ENCODE measurements at regions not wholly inside any gene's neighbourhood (a gene's known extent, or its start where the extent isn't known, plus 50 kb on each side); places are given as distances from the start of the nearest gene placed in this dataset.

DNA sequence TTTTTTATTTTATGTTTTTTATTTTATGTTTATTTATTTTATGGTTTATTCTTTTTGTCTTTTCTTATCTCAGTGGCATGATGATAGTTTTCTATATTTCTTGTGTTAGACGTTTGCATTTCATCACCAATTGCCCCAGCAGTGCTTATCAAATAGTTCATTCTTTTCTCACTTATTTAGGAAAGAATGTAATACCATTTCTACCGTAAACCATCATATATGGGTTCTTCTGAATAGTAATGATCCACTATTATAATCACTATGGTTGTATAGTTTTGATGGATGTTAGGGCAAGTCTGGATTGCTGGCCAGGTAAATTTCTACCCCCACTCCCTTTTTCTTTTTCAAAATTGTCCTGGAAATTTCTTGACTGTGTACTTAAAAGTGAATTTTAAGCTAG lies 134.6 kb upstream of the FBXO33 start:
- CTCF ChIA-PET: interaction anchor here (1.4 kb wide), 1 partner anchor 14 kb away, joined by 3 read pairs; no protein-coding TSS in a partner anchor
- TF ChIP-seq, protein P1, sequence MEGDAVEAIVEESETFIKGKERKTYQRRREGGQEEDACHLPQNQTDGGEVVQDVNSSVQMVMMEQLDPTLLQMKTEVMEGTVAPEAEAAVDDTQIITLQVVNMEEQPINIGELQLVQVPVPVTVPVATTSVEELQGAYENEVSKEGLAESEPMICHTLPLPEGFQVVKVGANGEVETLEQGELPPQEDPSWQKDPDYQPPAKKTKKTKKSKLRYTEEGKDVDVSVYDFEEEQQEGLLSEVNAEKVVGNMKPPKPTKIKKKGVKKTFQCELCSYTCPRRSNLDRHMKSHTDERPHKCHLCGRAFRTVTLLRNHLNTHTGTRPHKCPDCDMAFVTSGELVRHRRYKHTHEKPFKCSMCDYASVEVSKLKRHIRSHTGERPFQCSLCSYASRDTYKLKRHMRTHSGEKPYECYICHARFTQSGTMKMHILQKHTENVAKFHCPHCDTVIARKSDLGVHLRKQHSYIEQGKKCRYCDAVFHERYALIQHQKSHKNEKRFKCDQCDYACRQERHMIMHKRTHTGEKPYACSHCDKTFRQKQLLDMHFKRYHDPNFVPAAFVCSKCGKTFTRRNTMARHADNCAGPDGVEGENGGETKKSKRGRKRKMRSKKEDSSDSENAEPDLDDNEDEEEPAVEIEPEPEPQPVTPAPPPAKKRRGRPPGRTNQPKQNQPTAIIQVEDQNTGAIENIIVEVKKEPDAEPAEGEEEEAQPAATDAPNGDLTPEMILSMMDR (IDR thresholded peaks at IDR 0.05; ENCODE audit: control extremely low read depth, extremely low read depth, low read depth, missing control alignments): no peak
- no peak for DNase-seq (ENCODE audit: extremely low spot score)
- POLR2A ChIA-PET: no interaction called here

DNA sequence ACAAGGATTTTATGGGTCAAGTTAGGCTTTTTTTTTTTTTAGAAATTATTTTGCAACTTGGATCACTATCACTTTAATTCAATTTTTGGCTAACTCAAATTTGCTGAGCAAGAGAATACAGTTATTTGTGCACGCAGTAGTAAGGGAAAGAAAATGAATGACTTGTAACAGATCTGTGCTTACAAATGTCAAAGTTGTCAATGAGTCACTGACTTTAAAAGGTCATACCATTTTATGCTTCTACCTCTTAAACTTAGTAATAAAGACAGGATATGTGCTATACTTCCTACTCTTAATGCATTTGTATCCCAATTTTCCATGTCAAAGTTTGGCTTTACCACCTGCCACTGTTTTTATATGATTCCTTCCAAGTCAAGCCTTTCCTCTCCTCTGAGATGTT lies 131.1 kb upstream of the FBXO33 start:
- TF ChIP-seq, protein P1 (IDR thresholded peaks at IDR 0.05; ENCODE audit: control extremely low read depth, extremely low read depth, low read depth, missing control alignments): no peak
- no peak for DNase-seq (ENCODE audit: extremely low spot score)
- ChIA-PET CTCF (no interaction called here), POLR2A (no interaction called here)

DNA sequence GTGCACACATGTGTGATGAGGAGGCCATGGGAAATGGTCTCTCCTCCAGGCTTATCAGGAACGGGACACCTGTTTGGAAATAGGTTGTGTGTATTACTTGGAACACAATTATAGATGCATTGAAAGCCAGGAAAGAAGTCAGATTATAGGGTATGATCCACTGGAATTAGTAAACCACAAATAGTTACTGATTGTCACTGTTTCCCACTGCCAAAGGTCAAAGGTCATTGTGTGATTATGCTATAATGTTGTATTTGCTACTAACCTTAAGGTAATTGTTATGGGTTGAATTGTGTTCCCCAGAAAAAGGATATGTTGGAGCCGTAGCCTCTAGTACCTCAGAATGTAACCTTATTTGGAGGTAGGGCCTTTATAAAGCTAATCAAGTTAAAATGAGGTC lies 129.9 kb upstream of the FBXO33 start:
- TF ChIP-seq, protein P1 (IDR thresholded peaks at IDR 0.05; ENCODE audit: control extremely low read depth, extremely low read depth, low read depth, missing control alignments): no peak
- POLR2A ChIA-PET: no interaction called here
- CTCF ChIA-PET: interaction anchor here (0.6 kb wide), 1 partner anchor 10 kb away, joined by 3 read pairs; no protein-coding TSS in a partner anchor
- no peak for DNase-seq (ENCODE audit: extremely low spot score)

DNA sequence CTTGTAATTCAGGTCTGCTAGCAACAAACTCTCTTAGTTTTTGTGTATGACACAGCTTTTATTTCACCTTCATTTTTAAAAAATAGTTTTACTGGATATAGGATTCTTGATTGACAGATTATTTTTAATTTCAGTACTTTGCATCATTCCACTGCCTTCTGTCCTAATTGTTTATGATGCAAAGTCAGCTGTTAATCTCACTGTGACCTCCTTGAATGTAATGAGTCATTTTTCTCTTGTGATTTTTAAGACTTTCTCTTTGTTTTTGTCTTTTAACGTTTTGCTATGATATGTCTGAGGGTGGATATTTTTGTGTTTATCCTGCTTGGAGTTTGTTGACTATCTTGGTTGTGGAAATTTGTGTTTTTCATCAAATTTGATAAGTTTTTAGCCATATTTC lies 126.3 kb upstream of the FBXO33 start:
- CTCF ChIA-PET: interaction anchor here (1.1 kb wide), 1 partner anchor 13 kb away, joined by 3 read pairs; no protein-coding TSS in a partner anchor
- DNase-seq (ENCODE audit: extremely low spot score): no peak
- TF ChIP-seq, protein P1 (IDR thresholded peaks at IDR 0.05; ENCODE audit: control extremely low read depth, extremely low read depth, low read depth, missing control alignments): no peak
- POLR2A ChIA-PET: no interaction called here

DNA sequence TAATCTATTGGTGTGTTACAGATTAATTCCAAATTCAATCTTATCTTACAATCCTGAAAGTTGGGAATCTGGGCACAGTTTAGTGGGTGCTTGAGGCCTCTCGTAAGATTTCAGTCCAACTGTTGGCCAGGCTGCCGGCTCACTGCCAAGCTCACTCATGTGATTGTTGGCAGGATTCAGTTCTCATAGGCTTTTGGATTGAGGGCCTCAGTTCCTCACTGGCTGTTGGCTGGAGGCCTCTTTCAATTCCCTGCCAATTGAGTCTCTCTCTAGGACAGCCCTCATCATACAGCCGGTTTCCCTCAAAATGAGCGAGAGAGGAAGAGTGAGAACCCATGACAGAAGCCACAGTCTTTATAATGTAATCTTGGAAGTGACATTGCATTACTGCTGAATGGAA lies 123.5 kb upstream of the FBXO33 start:
- TF ChIP-seq, protein P1 (IDR thresholded peaks at IDR 0.05; ENCODE audit: control extremely low read depth, extremely low read depth, low read depth, missing control alignments): no peak
- CTCF ChIA-PET: no interaction called here
- POLR2A ChIA-PET: no interaction called here
- no peak for DNase-seq (ENCODE audit: extremely low spot score)

DNA sequence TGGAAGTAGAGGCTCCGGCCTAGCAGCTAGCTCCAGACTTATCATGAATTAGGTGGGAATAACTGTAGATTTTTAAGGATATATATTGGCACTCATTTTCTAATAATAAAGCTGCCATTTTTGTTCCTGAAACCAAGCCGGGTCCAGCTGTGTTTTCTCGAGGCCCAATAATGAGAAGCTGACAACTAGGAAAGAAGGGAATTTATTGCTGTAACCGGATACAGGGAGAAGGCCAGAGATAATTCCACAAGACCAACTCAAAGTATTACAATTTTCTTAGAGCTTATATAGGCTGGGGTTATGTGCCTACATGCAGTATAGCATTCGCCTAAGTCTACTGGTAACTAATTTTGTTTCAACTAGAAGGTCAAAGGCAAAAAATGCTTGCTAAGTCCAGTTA lies 122.3 kb upstream of the FBXO33 start:
- ChIA-PET POLR2A (no interaction called here), CTCF (no interaction called here)
- no peak for DNase-seq (ENCODE audit: extremely low spot score)
- TF ChIP-seq, protein P1 (IDR thresholded peaks at IDR 0.05; ENCODE audit: control extremely low read depth, extremely low read depth, low read depth, missing control alignments): no peak

DNA sequence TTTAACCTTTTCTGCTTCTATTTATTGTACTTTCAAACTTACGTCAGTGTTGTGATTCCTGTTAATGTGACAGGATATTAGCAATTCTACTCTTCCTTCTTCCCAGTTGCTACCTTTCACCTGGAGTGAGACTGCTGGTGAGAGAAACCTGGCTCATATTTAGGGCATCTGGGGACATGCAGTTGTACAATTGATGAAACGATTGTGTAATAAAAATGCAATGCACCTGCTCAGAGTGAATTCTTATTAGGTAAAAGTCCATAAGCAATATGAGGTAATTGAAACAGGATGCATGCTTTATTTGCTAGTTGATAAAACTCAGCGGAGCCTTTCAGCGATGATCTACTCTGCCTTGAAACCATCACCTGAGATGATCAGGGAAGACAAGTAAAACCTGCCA lies 116.1 kb upstream of the FBXO33 start:
- ChIA-PET POLR2A (no interaction called here), CTCF (no interaction called here)
- DNase-seq (ENCODE audit: extremely low spot score): no peak
- TF ChIP-seq, protein P1 (IDR thresholded peaks at IDR 0.05; ENCODE audit: control extremely low read depth, extremely low read depth, low read depth, missing control alignments): no peak
